HepG2 (cell line): ENCODE measurements at regions not wholly inside any gene's neighbourhood (a gene's known extent, or its start where the extent isn't known, plus 50 kb on each side); places are given as distances from the start of the nearest gene placed in this dataset.

Experiments used
- CBFB ChIP-seq: sonication (generic); formaldehyde crosslinking; IDR thresholded peaks from 2 replicates; pipeline ENCODE4 v1.4.0; 2020; ENCODE audit warnings: missing genetic modification reagents
- CTCF ChIP-seq: sonication (generic); formaldehyde crosslinking; IDR thresholded peaks from 2 replicates; pipeline ENCODE4 v1.5.0; 2020; ENCODE audit warnings: mild to moderate bottlenecking, missing genetic modification reagents, moderate library complexity
- FLYWCH1 ChIP-seq: sonication (generic); formaldehyde crosslinking; IDR thresholded peaks from 2 replicates; pipeline ENCODE4 v1.8.1; 2023; ENCODE audit warnings: mild to moderate bottlenecking, missing genetic modification reagents
- HDAC6 ChIP-seq: fragments of 200-600 bp; sonication (generic); IDR thresholded peaks from 2 replicates; pipeline ENCODE4 v1.7.0; 2017; ENCODE audit warnings: mild to moderate bottlenecking, antibody characterized with exemption, low read length, low read depth
- MAZ ChIP-seq, 2 experiments: sonication (generic) in 1 of 2; formaldehyde crosslinking in 1 of 2; IDR thresholded peaks; 2 replicates each; pipeline versions ENCODE4 v1.5.0 to v1.6.1; 2012 to 2020; ENCODE audit warnings: low read depth in 2 of 2, mild to moderate bottlenecking in 2 of 2, borderline replicate concordance in 1 of 2, improper control_type of control experiment in 1 of 2, low read length in 1 of 2, missing genetic modification reagents in 1 of 2, moderate library complexity in 1 of 2
- RFX5 ChIP-seq: IDR thresholded peaks from 2 replicates; pipeline ENCODE4 v1.6.1; 2011; ENCODE audit warnings: low read depth, low read length, improper control_type of control experiment
- SETDB1 ChIP-seq: sonication (generic); formaldehyde crosslinking; IDR thresholded peaks from 2 replicates; pipeline ENCODE4 v1.5.1; 2020; ENCODE audit warnings: missing genetic modification reagents, mild to moderate bottlenecking, borderline replicate concordance
- ZNF564 ChIP-seq: sonication (generic); formaldehyde crosslinking; IDR thresholded peaks from 2 replicates; pipeline ENCODE4 v1.8.1; 2023; ENCODE audit warnings: mild to moderate bottlenecking, missing genetic modification reagents

DNA sequence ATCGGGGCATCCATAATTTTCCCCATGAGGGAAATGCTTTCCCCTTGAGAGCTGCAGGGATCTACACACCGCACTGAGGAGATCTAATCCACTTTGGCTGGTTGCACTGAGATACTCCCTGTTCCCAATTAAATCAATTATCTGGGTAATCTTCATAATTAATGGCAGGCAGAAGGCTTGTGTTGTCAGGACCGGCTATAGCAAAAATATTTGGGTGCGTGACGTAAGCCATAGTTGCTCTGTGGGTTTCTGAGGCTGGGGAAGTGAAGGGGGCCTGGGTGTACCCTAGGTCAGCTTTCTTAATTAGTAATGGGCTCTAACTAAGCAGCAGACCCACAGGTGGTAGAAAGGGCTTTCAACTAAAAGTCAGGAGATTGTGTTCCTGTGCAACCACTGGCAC is 62.8 kb upstream of the UPP2 start:
- TF ChIP-seq RFX5 (no peak), HDAC6 (no peak), CBFB (CRISPR knock-in tag) (no peak), CTCF (no peak), MAZ (IDR thresholded peaks at IDR 0.05; ENCODE audit: borderline replicate concordance, low read depth, low read length) (no peak), MAZ (CRISPR knock-in tag; IDR thresholded peaks at IDR 0.05; ENCODE audit: low read depth) (no peak), ZNF564 (no peak), FLYWCH1 (no peak), SETDB1 (CRISPR knock-in tag) (no peak)
